SK-N-SH treated with all-trans-retinoic acid at 6 μM for 48 hours (cell line): ENCODE measurements at regions not wholly inside any gene's neighbourhood (a gene's known extent, or its start where the extent isn't known, plus 50 kb on each side); places are given as distances from the start of the nearest gene placed in this dataset.

Experiments
- ATAC-seq: fragments of 200-7000 bp; cut with Tn5 transposase; 3 replicates; pipeline ENCODE4 v1.9.1; 2020; ENCODE audit warnings: mild to moderate bottlenecking, moderate library complexity
- ARNTL ChIP-seq: fragments of 450-650 bp; formaldehyde crosslinking; IDR thresholded peaks from 2 replicates; pipeline ENCODE4 v1.5.0; 2020; ENCODE audit warnings: low read depth, mild to moderate bottlenecking, moderate library complexity, borderline replicate concordance
- BACH2 ChIP-seq: fragments of 250-450 bp; sonication (Bioruptor Pico); IDR thresholded peaks from 2 replicates; pipeline ENCODE4 v1.9.0; 2021; ENCODE audit warnings: mild to moderate bottlenecking, borderline replicate concordance
- CSDC2 ChIP-seq: fragments of 250-450 bp; sonication (Bioruptor Pico); IDR thresholded peaks from 2 replicates; pipeline ENCODE4 v1.5.0; 2020; ENCODE audit warnings: mild to moderate bottlenecking, moderate library complexity
- ESRRG ChIP-seq: fragments of 250-450 bp; sonication (Bioruptor Pico); IDR thresholded peaks from 2 replicates; pipeline ENCODE4 v1.6.1; 2021; ENCODE audit warnings: mild to moderate bottlenecking
- GLIS3 ChIP-seq: fragments of 250-450 bp; sonication (Bioruptor Pico); IDR thresholded peaks from 2 replicates; pipeline ENCODE4 v1.5.0; 2020; ENCODE audit warnings: mild to moderate bottlenecking, moderate library complexity
- ISL1 ChIP-seq: fragments of 250-450 bp; sonication (Bioruptor Pico); IDR thresholded peaks from 2 replicates; pipeline ENCODE4 v2.1.2; 2022; ENCODE audit warnings: mild to moderate bottlenecking, moderate library complexity
- OSR1 ChIP-seq: fragments of 250-450 bp; sonication (Bioruptor Pico); IDR thresholded peaks from 2 replicates; pipeline ENCODE4 v1.8.0; 2022; ENCODE audit warnings: moderate library complexity, mild to moderate bottlenecking, inconsistent platforms
- PPARA ChIP-seq: fragments of 250-450 bp; sonication (Bioruptor Pico); IDR thresholded peaks from 2 replicates; pipeline ENCODE4 v1.5.0; 2020; ENCODE audit warnings: mild to moderate bottlenecking, borderline replicate concordance
- RARB ChIP-seq: fragments of 250-450 bp; sonication (Bioruptor Pico); IDR thresholded peaks from 2 replicates; pipeline ENCODE4 v1.8.0; 2021; ENCODE audit warnings: mild to moderate bottlenecking, moderate library complexity
- TCF4 ChIP-seq: fragments of 250-450 bp; sonication (Bioruptor Pico); IDR thresholded peaks from 2 replicates; pipeline ENCODE4 v1.8.0; 2021; ENCODE audit warnings: mild to moderate bottlenecking, moderate library complexity, borderline replicate concordance
- ZC3H10 ChIP-seq: fragments of 250-450 bp; sonication (Bioruptor Pico); IDR thresholded peaks from 2 replicates; pipeline ENCODE4 v1.5.1; 2021; ENCODE audit warnings: mild to moderate bottlenecking, moderate library complexity
- ZFP3 ChIP-seq: fragments of 250-450 bp; sonication (Bioruptor Pico); IDR thresholded peaks from 2 replicates; pipeline ENCODE4 v1.5.0; 2020; ENCODE audit warnings: mild to moderate bottlenecking, moderate library complexity
- ZFP30 ChIP-seq: fragments of 450-650 bp; formaldehyde crosslinking; IDR thresholded peaks from 2 replicates; pipeline ENCODE4 v1.5.0; 2022; ENCODE audit warnings: mild to moderate bottlenecking, moderate library complexity
- ZNF565 ChIP-seq: fragments of 450-650 bp; formaldehyde crosslinking; conservative IDR thresholded peaks from 2 replicates; pipeline ENCODE4 v1.5.0; 2020; ENCODE audit warnings: low read depth, mild to moderate bottlenecking, moderate library complexity
- ZNF8 ChIP-seq: fragments of 450-650 bp; formaldehyde crosslinking; IDR thresholded peaks from 2 replicates; pipeline ENCODE4 v1.5.0; 2020; ENCODE audit warnings: mild to moderate bottlenecking, moderate library complexity
- TF ChIP-seq, protein P1 (sequence below): fragments of 250-450 bp; sonication (Bioruptor Pico); IDR thresholded peaks from 2 replicates; pipeline ENCODE4 v1.5.0; 2020; ENCODE audit warnings: mild to moderate bottlenecking, moderate library complexity
- TF ChIP-seq, protein P2 (sequence below): fragments of 250-450 bp; sonication (Bioruptor Pico); IDR thresholded peaks from 2 replicates; pipeline ENCODE4 v1.8.0; 2021; ENCODE audit warnings: low read depth, mild to moderate bottlenecking, moderate library complexity, borderline replicate concordance
- TF ChIP-seq, protein P3 (sequence below): fragments of 250-450 bp; sonication (Bioruptor Pico); IDR thresholded peaks from 2 replicates; pipeline ENCODE4 v1.5.1; 2020; ENCODE audit warnings: low read depth, mild to moderate bottlenecking, moderate library complexity

DNA sequence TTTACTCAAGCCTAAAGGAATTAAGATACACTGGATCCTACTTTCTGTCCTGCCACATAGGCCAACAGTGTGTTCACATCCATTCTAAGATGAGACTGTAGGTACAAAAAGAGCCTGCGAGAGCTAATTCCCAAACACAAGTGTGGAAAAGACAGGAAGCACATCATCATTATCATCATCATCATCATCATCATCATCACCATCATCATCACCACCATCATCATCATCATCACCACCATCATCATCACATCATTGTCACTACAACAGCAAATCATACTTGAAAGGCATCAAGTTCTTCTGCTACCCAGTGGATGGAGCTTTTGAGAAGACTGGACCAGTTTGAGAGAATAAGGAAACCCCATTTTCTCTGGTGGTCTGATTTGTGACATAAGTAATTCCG, 268.1 kb downstream of the HS3ST3A1 start:
- no peak for ATAC-seq
- TF ChIP-seq GLIS3, result no peak
- TF ChIP-seq ESRRG (CRISPR knock-in tag), result no peak

GRCh38 chr17:13332207-13332606, 269.5 kb downstream of the HS3ST3A1 start:
- no peak for ATAC-seq
- no peak for TF ChIP-seq ISL1 (CRISPR knock-in tag)
- TF ChIP-seq ZNF8, result no peak
- TF ChIP-seq ZFP3 (CRISPR knock-in tag), result no peak
- TF ChIP-seq OSR1 (CRISPR knock-in tag), result no peak
- no peak for TF ChIP-seq BACH2
- TF ChIP-seq, protein P1, sequence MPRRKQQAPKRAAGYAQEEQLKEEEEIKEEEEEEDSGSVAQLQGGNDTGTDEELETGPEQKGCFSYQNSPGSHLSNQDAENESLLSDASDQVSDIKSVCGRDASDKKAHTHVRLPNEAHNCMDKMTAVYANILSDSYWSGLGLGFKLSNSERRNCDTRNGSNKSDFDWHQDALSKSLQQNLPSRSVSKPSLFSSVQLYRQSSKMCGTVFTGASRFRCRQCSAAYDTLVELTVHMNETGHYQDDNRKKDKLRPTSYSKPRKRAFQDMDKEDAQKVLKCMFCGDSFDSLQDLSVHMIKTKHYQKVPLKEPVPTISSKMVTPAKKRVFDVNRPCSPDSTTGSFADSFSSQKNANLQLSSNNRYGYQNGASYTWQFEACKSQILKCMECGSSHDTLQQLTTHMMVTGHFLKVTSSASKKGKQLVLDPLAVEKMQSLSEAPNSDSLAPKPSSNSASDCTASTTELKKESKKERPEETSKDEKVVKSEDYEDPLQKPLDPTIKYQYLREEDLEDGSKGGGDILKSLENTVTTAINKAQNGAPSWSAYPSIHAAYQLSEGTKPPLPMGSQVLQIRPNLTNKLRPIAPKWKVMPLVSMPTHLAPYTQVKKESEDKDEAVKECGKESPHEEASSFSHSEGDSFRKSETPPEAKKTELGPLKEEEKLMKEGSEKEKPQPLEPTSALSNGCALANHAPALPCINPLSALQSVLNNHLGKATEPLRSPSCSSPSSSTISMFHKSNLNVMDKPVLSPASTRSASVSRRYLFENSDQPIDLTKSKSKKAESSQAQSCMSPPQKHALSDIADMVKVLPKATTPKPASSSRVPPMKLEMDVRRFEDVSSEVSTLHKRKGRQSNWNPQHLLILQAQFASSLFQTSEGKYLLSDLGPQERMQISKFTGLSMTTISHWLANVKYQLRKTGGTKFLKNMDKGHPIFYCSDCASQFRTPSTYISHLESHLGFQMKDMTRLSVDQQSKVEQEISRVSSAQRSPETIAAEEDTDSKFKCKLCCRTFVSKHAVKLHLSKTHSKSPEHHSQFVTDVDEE (CRISPR knock-in tag), result no peak
- no peak for TF ChIP-seq ESRRG (CRISPR knock-in tag)
- TF ChIP-seq, protein P2, sequence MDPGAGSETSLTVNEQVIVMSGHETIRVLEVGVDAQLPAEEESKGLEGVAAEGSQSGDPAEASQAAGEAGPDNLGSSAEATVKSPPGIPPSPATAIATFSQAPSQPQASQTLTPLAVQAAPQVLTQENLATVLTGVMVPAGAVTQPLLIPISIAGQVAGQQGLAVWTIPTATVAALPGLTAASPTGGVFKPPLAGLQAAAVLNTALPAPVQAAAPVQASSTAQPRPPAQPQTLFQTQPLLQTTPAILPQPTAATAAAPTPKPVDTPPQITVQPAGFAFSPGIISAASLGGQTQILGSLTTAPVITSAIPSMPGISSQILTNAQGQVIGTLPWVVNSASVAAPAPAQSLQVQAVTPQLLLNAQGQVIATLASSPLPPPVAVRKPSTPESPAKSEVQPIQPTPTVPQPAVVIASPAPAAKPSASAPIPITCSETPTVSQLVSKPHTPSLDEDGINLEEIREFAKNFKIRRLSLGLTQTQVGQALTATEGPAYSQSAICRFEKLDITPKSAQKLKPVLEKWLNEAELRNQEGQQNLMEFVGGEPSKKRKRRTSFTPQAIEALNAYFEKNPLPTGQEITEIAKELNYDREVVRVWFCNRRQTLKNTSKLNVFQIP (CRISPR knock-in tag), result no peak
- TF ChIP-seq, protein P3, sequence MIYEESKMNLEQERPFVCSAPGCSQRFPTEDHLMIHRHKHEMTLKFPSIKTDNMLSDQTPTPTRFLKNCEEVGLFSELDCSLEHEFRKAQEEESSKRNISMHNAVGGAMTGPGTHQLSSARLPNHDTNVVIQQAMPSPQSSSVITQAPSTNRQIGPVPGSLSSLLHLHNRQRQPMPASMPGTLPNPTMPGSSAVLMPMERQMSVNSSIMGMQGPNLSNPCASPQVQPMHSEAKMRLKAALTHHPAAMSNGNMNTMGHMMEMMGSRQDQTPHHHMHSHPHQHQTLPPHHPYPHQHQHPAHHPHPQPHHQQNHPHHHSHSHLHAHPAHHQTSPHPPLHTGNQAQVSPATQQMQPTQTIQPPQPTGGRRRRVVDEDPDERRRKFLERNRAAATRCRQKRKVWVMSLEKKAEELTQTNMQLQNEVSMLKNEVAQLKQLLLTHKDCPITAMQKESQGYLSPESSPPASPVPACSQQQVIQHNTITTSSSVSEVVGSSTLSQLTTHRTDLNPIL (CRISPR knock-in tag), result no peak
- TF ChIP-seq PPARA, result no peak
- TF ChIP-seq TCF4 (CRISPR knock-in tag), result no peak
- TF ChIP-seq ZC3H10 (CRISPR knock-in tag), result no peak
- TF ChIP-seq ZNF565 (CRISPR knock-in tag), result no peak

DNA sequence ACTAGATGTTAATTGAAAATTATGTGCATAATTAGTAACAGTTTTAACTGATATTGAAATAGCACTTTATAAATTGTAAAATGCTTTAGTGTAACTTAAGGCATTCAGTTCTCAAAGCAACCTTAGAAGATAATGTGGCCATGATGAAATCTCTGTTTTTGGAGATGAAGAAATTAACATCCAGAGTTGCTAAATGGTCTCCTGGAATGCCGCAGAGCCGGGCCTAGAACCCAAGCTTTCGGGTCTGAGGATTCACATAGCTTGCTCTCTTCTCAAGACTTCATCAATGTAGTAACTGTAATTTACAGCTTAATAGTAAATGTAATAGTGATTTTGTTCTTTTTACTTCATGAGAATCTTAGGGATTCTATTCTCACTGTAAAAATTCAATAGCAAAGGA, 272.3 kb downstream of the HS3ST3A1 start:
- no peak for ATAC-seq
- TF ChIP-seq ZNF565 (CRISPR knock-in tag) (no peak), GLIS3 (no peak), ZNF8 (no peak), PPARA (no peak), RARB (CRISPR knock-in tag) (no peak)

DNA sequence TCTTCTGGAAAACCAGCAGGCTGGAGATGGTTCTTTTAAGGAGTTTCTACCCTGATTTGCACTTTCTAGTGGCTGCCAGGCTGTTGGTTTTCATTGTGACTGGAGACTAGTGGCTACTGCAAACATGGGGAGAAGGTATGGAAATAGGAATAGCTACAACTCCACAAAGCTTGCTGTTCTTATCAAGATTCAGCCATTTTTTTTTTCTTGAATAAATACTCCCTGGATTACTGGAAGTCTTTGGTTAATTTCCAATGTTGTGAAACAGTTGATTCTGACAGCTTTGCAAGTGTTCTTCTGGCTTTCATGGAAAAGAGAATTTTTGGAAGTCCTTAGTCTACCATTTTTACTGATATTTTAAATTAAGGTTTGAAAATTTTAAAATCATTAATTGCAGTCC, 277.7 kb downstream of the HS3ST3A1 start:
- TF ChIP-seq GLIS3 (no peak), ZNF8 (no peak), ARNTL (CRISPR knock-in tag) (no peak), PPARA (no peak), ISL1 (CRISPR knock-in tag) (no peak), TCF4 (CRISPR knock-in tag) (no peak)
- no peak for ATAC-seq

- no peak for TF ChIP-seq ZNF8
- no peak for ATAC-seq
Observed at GRCh38 chr17:13321951-13322701, 279.6 kb downstream of the HS3ST3A1 start.

GRCh38 chr17:13320046-13320785, 281.5 kb downstream of the HS3ST3A1 start:
- TF ChIP-seq TCF4 (CRISPR knock-in tag), result no peak
- no peak for TF ChIP-seq GLIS3
- no peak for TF ChIP-seq ZNF8
- no peak for TF ChIP-seq ISL1 (CRISPR knock-in tag)
- TF ChIP-seq ZFP30 (CRISPR knock-in tag), result no peak
- no peak for TF ChIP-seq ZFP3 (CRISPR knock-in tag)
- no peak for TF ChIP-seq RARB (CRISPR knock-in tag)
- no peak for TF ChIP-seq CSDC2 (CRISPR knock-in tag)
- no peak for ATAC-seq
